NB4 (cell line): ENCODE measurements at regions not wholly inside any gene's neighbourhood (a gene's known extent, or its start where the extent isn't known, plus 50 kb on each side); places are given as distances from the start of the nearest gene placed in this dataset.

ENCODE experiments used
- MYC ChIP-seq: IDR thresholded peaks from 2 replicates; pipeline ENCODE4 v1.6.1; 2011; ENCODE audit warnings: low read depth, low read length
- POLR2A ChIP-seq: IDR thresholded peaks from 2 replicates; pipeline ENCODE4 v1.6.1; 2011; ENCODE audit warnings: mild to moderate bottlenecking; ENCODE audit not compliant: insufficient read length; ENCODE audit errors: extremely low read depth
- TF ChIP-seq, protein P1 (sequence below): IDR thresholded peaks from one replicate; pipeline ENCODE4 v1.5.1; 2012; ENCODE audit warnings: low read depth, low read length
- TF ChIP-seq, protein P2 (sequence below): IDR thresholded peaks from 2 replicates; pipeline ENCODE4 v1.6.1; 2011; ENCODE audit warnings: low read depth, low read length

DNA sequence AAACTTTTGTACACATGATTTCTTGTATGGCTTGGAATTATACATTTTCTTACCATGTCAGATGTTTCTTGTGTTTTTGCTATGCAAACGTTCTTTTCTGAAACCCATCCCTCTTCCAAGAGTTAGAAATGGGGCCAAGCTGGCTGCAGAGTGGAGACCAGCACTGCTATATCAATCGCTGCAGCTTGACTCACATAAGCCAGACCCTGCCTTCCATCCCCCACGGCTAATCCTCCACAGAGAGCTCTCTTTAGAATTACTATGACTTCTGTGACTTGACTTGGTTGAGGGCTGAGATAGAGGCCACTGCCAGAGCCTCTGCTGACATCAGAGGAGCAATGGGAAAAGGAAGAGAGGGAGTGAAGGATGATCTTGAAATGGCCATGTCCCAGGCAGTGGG lies 147.9 kb downstream of the DACT1 start:
- TF ChIP-seq, protein P1, sequence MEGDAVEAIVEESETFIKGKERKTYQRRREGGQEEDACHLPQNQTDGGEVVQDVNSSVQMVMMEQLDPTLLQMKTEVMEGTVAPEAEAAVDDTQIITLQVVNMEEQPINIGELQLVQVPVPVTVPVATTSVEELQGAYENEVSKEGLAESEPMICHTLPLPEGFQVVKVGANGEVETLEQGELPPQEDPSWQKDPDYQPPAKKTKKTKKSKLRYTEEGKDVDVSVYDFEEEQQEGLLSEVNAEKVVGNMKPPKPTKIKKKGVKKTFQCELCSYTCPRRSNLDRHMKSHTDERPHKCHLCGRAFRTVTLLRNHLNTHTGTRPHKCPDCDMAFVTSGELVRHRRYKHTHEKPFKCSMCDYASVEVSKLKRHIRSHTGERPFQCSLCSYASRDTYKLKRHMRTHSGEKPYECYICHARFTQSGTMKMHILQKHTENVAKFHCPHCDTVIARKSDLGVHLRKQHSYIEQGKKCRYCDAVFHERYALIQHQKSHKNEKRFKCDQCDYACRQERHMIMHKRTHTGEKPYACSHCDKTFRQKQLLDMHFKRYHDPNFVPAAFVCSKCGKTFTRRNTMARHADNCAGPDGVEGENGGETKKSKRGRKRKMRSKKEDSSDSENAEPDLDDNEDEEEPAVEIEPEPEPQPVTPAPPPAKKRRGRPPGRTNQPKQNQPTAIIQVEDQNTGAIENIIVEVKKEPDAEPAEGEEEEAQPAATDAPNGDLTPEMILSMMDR, result no peak
- TF ChIP-seq MYC (no peak), POLR2A (no peak)
- TF ChIP-seq, protein P2, sequence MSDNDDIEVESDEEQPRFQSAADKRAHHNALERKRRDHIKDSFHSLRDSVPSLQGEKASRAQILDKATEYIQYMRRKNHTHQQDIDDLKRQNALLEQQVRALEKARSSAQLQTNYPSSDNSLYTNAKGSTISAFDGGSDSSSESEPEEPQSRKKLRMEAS, result no peak
